DND-41 (cell line): ENCODE measurements at regions not wholly inside any gene's neighbourhood (a gene's known extent, or its start where the extent isn't known, plus 50 kb on each side); places are given as distances from the start of the nearest gene placed in this dataset.

Experiments used
- ATAC-seq: fragments of 200-7000 bp; cut with Tn5 transposase; 3 replicates; pipeline ENCODE4 v1.9.1; 2021; ENCODE audit warnings: low read depth; ENCODE audit not compliant: insufficient read depth
- DNase-seq: peaks from one replicate; pipeline ENCODE4 v3.0.0-alpha.2; 2020
- H2AFZ ChIP-seq: 2 replicates; pipeline ENCODE4 v1.6.0; 2012; ENCODE audit warnings: low read depth, low read length
- H3K27ac ChIP-seq: 2 replicates; pipeline ENCODE4 v1.5.1; 2012; ENCODE audit warnings: low read length, inconsistent platforms
- H3K27me3 ChIP-seq: fragments of 200-600 bp; sonication (generic); 2 replicates; pipeline ENCODE4 v1.6.0; 2012; ENCODE audit warnings: low read length, mild to moderate bottlenecking, inconsistent platforms; ENCODE audit not compliant: insufficient read depth, poor library complexity
- H3K36me3 ChIP-seq: 2 replicates; pipeline ENCODE4 v1.5.1; 2012; ENCODE audit warnings: low read length, inconsistent platforms; ENCODE audit not compliant: insufficient read depth
- H3K4me1 ChIP-seq: 2 replicates; pipeline ENCODE4 v1.5.1; 2012; ENCODE audit warnings: mild to moderate bottlenecking, low read length; ENCODE audit not compliant: insufficient read depth
- H3K4me2 ChIP-seq: 2 replicates; pipeline ENCODE4 v1.6.0; 2012; ENCODE audit warnings: mild to moderate bottlenecking, moderate library complexity, low read length, inconsistent platforms; ENCODE audit not compliant: insufficient read depth
- H3K4me3 ChIP-seq, 2 experiments: fragments of 200-600 bp in 1 of 2; shearing (Covaris generic) in 1 of 2; 2 replicates each; pipeline ENCODE4 v1.5.1; 2012 to 2016; ENCODE audit warnings: inconsistent platforms in 2 of 2, low read length in 2 of 2, mild to moderate bottlenecking in 2 of 2, low read depth in 1 of 2, moderate library complexity in 1 of 2
- H3K79me2 ChIP-seq: 2 replicates; pipeline ENCODE4 v1.6.0; 2012; ENCODE audit warnings: low read length, inconsistent platforms; ENCODE audit not compliant: insufficient read depth
- H3K9ac ChIP-seq: 2 replicates; pipeline ENCODE4 v1.6.0; 2012; ENCODE audit warnings: low read depth, mild to moderate bottlenecking, inconsistent platforms, low read length, moderate library complexity
- H3K9me3 ChIP-seq: 2 replicates; pipeline ENCODE4 v1.5.1; 2012; ENCODE audit warnings: low read length, moderate library complexity, mild to moderate bottlenecking, inconsistent platforms; ENCODE audit not compliant: insufficient read depth, severe bottlenecking
- H4K20me1 ChIP-seq: 2 replicates; pipeline ENCODE4 v1.6.0; 2012; ENCODE audit warnings: low read length; ENCODE audit not compliant: insufficient read depth
- EZH2 ChIP-seq: IDR thresholded peaks from 3 replicates; pipeline ENCODE4 v1.6.1; 2012; ENCODE audit warnings: borderline replicate concordance, low read depth, mild to moderate bottlenecking, moderate library complexity, low read length, inconsistent platforms; ENCODE audit not compliant: severe bottlenecking
- TF ChIP-seq, protein P1 (sequence below): IDR thresholded peaks from 2 replicates; pipeline ENCODE4 v1.5.1; 2012; ENCODE audit warnings: borderline replicate concordance, low read length, moderate library complexity, mild to moderate bottlenecking; ENCODE audit not compliant: poor library complexity, severe bottlenecking; ENCODE audit errors: extremely low read depth

DNA sequence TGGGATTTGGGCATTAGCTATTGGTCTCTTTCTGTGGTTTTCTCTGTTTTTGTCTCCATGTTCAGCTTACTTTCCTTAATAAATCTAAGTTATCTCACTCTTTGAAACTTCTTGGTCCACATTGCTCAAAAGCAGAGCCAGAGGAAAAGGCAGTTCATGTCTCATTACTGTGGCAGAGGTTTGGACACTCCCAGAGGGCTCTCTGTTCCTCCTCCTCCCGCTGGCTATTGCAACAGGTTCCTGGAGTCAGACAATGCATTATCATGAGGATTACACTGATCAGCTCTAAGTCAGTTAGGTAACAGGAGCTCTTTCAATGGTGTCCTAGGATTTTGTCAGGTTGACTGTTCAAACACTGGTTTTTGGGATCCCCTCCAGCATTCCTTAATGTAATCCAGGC is 298.8 kb downstream of the NDFIP2 start:
- Histone ChIP-seq H3K4me2 (no peak overlapping the region), H3K79me2 (no peaks in the 10 kb centered on the region), H2AFZ (no peak overlapping the region), H3K27me3 (peaks cover 13% of the 10 kb centered on the region), H3K36me3 (no peaks in the 10 kb centered on the region), H3K27ac (no peak overlapping the region), H3K9me3 (no peaks in the 10 kb centered on the region), H4K20me1 (no peaks in the 10 kb centered on the region), H3K9ac (no peak overlapping the region), H3K4me1 (no peaks in the 10 kb centered on the region), H3K4me3 (no peak overlapping the region)
- ATAC-seq, result no peak
- no peak for DNase-seq
- TF ChIP-seq, protein P1, sequence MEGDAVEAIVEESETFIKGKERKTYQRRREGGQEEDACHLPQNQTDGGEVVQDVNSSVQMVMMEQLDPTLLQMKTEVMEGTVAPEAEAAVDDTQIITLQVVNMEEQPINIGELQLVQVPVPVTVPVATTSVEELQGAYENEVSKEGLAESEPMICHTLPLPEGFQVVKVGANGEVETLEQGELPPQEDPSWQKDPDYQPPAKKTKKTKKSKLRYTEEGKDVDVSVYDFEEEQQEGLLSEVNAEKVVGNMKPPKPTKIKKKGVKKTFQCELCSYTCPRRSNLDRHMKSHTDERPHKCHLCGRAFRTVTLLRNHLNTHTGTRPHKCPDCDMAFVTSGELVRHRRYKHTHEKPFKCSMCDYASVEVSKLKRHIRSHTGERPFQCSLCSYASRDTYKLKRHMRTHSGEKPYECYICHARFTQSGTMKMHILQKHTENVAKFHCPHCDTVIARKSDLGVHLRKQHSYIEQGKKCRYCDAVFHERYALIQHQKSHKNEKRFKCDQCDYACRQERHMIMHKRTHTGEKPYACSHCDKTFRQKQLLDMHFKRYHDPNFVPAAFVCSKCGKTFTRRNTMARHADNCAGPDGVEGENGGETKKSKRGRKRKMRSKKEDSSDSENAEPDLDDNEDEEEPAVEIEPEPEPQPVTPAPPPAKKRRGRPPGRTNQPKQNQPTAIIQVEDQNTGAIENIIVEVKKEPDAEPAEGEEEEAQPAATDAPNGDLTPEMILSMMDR, result no peak
- no peak for TF ChIP-seq EZH2

- no peaks in the 10 kb centered on the region for H3K4me1 ChIP-seq
- no peak overlapping the region for H3K4me3 ChIP-seq
- H3K27me3 ChIP-seq, result peaks cover 13% of the 10 kb centered on the region
- no peak for DNase-seq
- H3K4me2 ChIP-seq, result no peak overlapping the region
- H3K9ac ChIP-seq, result no peak overlapping the region
- H4K20me1 ChIP-seq, result no peaks in the 10 kb centered on the region
- no peaks in the 10 kb centered on the region for H3K9me3 ChIP-seq
- H3K27ac ChIP-seq, result no peak overlapping the region
- TF ChIP-seq EZH2, result no peak
- TF ChIP-seq, protein P1, result no peak
- no peak for ATAC-seq
- no peaks in the 10 kb centered on the region for H3K36me3 ChIP-seq
- no peaks in the 10 kb centered on the region for H3K79me2 ChIP-seq
- no peak overlapping the region for H2AFZ ChIP-seq
These were observed 297.9 kb downstream of the NDFIP2 start for GRCh38 chr13:79778741-79779460.

DNA sequence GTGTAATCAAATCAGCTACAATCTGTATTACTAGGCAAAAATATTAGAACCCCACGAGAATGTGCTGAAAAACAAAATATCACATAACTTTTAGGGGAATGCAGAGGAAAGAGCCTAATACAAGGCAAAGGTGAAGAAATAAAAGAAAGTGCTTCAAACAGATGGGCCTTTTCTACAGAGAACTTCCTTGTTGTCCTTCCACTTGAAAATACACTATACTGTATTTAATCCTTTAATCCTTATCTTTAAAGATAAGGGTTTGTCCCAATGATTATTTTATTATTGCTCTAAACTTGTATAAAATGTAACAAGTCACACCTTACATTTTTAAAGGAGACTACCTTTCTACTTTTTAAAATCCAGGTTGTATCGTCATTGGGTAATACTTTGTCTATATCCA is 296.5 kb downstream of the NDFIP2 start:
- H3K4me3 ChIP-seq, result no peak overlapping the region
- no peak overlapping the region for H2AFZ ChIP-seq
- H3K27ac ChIP-seq, result no peak overlapping the region
- H3K9me3 ChIP-seq, result no peaks in the 10 kb centered on the region
- H3K27me3 ChIP-seq, result peaks cover 13% of the 10 kb centered on the region
- H4K20me1 ChIP-seq, result no peaks in the 10 kb centered on the region
- H3K4me2 ChIP-seq, result no peak overlapping the region
- no peak overlapping the region for H3K9ac ChIP-seq
- TF ChIP-seq, protein P1, result no peak
- no peak for TF ChIP-seq EZH2
- ATAC-seq (no peak), DNase-seq (no peak)
- H3K36me3 ChIP-seq, result no peaks in the 10 kb centered on the region
- H3K79me2 ChIP-seq, result no peaks in the 10 kb centered on the region
- no peaks in the 10 kb centered on the region for H3K4me1 ChIP-seq
